ENCODE measurements at regions not wholly inside any gene's neighbourhood (a gene's known extent, or its start where the extent isn't known, plus 50 kb on each side); places are given as distances from the start of the nearest gene placed in this dataset.

DNA sequence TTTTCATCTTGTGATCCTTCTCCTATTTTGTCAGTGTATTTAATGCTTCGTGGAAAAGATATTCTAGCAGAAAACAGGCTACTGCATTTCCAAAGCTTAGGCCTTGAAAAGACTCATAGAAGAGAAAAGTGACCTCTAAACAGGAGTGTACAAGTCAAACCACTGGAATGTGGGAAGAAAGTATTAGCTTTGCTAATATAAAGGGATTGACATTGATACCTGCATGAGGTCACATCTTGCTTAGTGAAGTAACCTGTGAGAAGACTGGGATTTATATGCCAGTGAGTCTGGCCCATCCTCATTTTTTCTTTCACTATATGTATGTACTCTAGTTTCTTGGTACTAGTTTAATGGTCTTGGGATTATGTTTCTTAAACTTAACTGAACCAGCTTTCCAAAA is 132.9 kb upstream of the TMC3 start:
- no peak for ATAC-seq
- CTCF ChIA-PET = no interaction called here
- no peak overlapping the region for H3K4me3 Mint-ChIP-seq

More for the DNA sequence above, 132.9 kb upstream of the TMC3 start:
- Mint-ChIP-seq H3K36me3 (no peaks in the 10 kb centered on the region), H3K4me1 (no peaks in the 10 kb centered on the region), H3K27me3 (ENCODE audit: low read depth) (no peaks in the 10 kb centered on the region), H3K27ac (no peak overlapping the region), H3K9me3 (no peaks in the 10 kb centered on the region)
- no peak for DNase-seq (ENCODE audit: low spot score)
- POLR2A ChIA-PET = no interaction called here
- no peak for TF ChIP-seq ETV6 (CRISPR knock-in tag; IDR thresholded peaks at IDR 0.05)
- TF ChIP-seq ESRRA (CRISPR knock-in tag; IDR thresholded peaks at IDR 0.05; ENCODE audit: borderline replicate concordance) = no peak
- TF ChIP-seq, protein P1, sequence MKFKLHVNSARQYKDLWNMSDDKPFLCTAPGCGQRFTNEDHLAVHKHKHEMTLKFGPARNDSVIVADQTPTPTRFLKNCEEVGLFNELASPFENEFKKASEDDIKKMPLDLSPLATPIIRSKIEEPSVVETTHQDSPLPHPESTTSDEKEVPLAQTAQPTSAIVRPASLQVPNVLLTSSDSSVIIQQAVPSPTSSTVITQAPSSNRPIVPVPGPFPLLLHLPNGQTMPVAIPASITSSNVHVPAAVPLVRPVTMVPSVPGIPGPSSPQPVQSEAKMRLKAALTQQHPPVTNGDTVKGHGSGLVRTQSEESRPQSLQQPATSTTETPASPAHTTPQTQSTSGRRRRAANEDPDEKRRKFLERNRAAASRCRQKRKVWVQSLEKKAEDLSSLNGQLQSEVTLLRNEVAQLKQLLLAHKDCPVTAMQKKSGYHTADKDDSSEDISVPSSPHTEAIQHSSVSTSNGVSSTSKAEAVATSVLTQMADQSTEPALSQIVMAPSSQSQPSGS (CRISPR knock-in tag; IDR thresholded peaks at IDR 0.05; ENCODE audit: borderline replicate concordance, low read depth) = no peak
- no peak for TF ChIP-seq EMX1 (CRISPR knock-in tag; IDR thresholded peaks at IDR 0.05)
- TF ChIP-seq, protein P2, sequence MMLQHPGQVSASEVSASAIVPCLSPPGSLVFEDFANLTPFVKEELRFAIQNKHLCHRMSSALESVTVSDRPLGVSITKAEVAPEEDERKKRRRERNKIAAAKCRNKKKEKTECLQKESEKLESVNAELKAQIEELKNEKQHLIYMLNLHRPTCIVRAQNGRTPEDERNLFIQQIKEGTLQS (CRISPR knock-in tag; conservative IDR thresholded peaks at IDR 0.05) = no peak
- TF ChIP-seq, protein P3, sequence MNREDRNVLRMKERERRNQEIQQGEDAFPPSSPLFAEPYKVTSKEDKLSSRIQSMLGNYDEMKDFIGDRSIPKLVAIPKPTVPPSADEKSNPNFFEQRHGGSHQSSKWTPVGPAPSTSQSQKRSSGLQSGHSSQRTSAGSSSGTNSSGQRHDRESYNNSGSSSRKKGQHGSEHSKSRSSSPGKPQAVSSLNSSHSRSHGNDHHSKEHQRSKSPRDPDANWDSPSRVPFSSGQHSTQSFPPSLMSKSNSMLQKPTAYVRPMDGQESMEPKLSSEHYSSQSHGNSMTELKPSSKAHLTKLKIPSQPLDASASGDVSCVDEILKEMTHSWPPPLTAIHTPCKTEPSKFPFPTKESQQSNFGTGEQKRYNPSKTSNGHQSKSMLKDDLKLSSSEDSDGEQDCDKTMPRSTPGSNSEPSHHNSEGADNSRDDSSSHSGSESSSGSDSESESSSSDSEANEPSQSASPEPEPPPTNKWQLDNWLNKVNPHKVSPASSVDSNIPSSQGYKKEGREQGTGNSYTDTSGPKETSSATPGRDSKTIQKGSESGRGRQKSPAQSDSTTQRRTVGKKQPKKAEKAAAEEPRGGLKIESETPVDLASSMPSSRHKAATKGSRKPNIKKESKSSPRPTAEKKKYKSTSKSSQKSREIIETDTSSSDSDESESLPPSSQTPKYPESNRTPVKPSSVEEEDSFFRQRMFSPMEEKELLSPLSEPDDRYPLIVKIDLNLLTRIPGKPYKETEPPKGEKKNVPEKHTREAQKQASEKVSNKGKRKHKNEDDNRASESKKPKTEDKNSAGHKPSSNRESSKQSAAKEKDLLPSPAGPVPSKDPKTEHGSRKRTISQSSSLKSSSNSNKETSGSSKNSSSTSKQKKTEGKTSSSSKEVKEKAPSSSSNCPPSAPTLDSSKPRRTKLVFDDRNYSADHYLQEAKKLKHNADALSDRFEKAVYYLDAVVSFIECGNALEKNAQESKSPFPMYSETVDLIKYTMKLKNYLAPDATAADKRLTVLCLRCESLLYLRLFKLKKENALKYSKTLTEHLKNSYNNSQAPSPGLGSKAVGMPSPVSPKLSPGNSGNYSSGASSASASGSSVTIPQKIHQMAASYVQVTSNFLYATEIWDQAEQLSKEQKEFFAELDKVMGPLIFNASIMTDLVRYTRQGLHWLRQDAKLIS (CRISPR knock-in tag; IDR thresholded peaks at IDR 0.05; ENCODE audit: borderline replicate concordance) = no peak
- TF ChIP-seq ZNF232 (CRISPR knock-in tag; IDR thresholded peaks at IDR 0.05) = no peak
- TF ChIP-seq, protein P4, sequence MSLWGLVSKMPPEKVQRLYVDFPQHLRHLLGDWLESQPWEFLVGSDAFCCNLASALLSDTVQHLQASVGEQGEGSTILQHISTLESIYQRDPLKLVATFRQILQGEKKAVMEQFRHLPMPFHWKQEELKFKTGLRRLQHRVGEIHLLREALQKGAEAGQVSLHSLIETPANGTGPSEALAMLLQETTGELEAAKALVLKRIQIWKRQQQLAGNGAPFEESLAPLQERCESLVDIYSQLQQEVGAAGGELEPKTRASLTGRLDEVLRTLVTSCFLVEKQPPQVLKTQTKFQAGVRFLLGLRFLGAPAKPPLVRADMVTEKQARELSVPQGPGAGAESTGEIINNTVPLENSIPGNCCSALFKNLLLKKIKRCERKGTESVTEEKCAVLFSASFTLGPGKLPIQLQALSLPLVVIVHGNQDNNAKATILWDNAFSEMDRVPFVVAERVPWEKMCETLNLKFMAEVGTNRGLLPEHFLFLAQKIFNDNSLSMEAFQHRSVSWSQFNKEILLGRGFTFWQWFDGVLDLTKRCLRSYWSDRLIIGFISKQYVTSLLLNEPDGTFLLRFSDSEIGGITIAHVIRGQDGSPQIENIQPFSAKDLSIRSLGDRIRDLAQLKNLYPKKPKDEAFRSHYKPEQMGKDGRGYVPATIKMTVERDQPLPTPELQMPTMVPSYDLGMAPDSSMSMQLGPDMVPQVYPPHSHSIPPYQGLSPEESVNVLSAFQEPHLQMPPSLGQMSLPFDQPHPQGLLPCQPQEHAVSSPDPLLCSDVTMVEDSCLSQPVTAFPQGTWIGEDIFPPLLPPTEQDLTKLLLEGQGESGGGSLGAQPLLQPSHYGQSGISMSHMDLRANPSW (CRISPR knock-in tag; conservative IDR thresholded peaks at IDR 0.05; ENCODE audit: low read depth) = no peak
- no peak for TF ChIP-seq RORB (CRISPR knock-in tag; IDR thresholded peaks at IDR 0.05)
- no peak for TF ChIP-seq CBFB (CRISPR knock-in tag; IDR thresholded peaks at IDR 0.05; ENCODE audit: low read depth)
- TF ChIP-seq, protein P5, sequence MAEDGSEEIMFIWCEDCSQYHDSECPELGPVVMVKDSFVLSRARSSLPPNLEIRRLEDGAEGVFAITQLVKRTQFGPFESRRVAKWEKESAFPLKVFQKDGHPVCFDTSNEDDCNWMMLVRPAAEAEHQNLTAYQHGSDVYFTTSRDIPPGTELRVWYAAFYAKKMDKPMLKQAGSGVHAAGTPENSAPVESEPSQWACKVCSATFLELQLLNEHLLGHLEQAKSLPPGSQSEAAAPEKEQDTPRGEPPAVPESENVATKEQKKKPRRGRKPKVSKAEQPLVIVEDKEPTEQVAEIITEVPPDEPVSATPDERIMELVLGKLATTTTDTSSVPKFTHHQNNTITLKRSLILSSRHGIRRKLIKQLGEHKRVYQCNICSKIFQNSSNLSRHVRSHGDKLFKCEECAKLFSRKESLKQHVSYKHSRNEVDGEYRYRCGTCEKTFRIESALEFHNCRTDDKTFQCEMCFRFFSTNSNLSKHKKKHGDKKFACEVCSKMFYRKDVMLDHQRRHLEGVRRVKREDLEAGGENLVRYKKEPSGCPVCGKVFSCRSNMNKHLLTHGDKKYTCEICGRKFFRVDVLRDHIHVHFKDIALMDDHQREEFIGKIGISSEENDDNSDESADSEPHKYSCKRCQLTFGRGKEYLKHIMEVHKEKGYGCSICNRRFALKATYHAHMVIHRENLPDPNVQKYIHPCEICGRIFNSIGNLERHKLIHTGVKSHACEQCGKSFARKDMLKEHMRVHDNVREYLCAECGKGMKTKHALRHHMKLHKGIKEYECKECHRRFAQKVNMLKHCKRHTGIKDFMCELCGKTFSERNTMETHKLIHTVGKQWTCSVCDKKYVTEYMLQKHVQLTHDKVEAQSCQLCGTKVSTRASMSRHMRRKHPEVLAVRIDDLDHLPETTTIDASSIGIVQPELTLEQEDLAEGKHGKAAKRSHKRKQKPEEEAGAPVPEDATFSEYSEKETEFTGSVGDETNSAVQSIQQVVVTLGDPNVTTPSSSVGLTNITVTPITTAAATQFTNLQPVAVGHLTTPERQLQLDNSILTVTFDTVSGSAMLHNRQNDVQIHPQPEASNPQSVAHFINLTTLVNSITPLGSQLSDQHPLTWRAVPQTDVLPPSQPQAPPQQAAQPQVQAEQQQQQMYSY (CRISPR knock-in tag; IDR thresholded peaks at IDR 0.05) = no peak
- TF ChIP-seq, protein P6, sequence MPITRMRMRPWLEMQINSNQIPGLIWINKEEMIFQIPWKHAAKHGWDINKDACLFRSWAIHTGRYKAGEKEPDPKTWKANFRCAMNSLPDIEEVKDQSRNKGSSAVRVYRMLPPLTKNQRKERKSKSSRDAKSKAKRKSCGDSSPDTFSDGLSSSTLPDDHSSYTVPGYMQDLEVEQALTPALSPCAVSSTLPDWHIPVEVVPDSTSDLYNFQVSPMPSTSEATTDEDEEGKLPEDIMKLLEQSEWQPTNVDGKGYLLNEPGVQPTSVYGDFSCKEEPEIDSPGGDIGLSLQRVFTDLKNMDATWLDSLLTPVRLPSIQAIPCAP (CRISPR knock-in tag; IDR thresholded peaks at IDR 0.05) = no peak
